ENCODE measurements at regions not wholly inside any gene's neighbourhood (a gene's known extent, or its start where the extent isn't known, plus 50 kb on each side); places are given as distances from the start of the nearest gene placed in this dataset.

- no peak for DNase-seq
Measured at GRCh38 chr6:113599444-113599843, 257.7 kb upstream of the MARCKS start.

GRCh38 chr6:113600551-113601339 is 256.4 kb upstream of the MARCKS start:
- no peak for DNase-seq

GRCh38 chr6:113607821-113608545 is 249.2 kb upstream of the MARCKS start:
- no peak for DNase-seq

GRCh38 chr6:113610377-113610988 is 246.7 kb upstream of the MARCKS start:
- DNase-seq, result no peak

- DNase-seq, result no peak
Measured at GRCh38 chr6:113616701-113617274, 240.4 kb upstream of the MARCKS start.

GRCh38 chr6:113619077-113619476 is 238.1 kb upstream of the MARCKS start:
- DNase-seq, result no peak

- no peak for DNase-seq
Measured at GRCh38 chr6:113620386-113620785, 236.8 kb upstream of the MARCKS start.

GRCh38 chr6:113622254-113622653 is 234.9 kb upstream of the MARCKS start:
- DNase-seq, result no peak

- DNase-seq, result no peak
Measured at GRCh38 chr6:113623129-113623528, 234.0 kb upstream of the MARCKS start.

- no peak for DNase-seq
Measured at GRCh38 chr6:113625850-113626249, 231.3 kb upstream of the MARCKS start.

GRCh38 chr6:113626475-113626874 is 230.7 kb upstream of the MARCKS start:
- no peak for DNase-seq

- no peak for DNase-seq
Measured at GRCh38 chr6:113627480-113627879, 229.7 kb upstream of the MARCKS start.

- no peak for DNase-seq
Measured at GRCh38 chr6:113629256-113629655, 227.9 kb upstream of the MARCKS start.

GRCh38 chr6:113629975-113630737 is 227.0 kb upstream of the MARCKS start:
- DNase-seq, result no peak

- no peak for DNase-seq
Measured at GRCh38 chr6:113630738-113631535, 226.2 kb upstream of the MARCKS start.

GRCh38 chr6:113631666-113632065 is 225.5 kb upstream of the MARCKS start:
- no peak for DNase-seq

GRCh38 chr6:113632220-113632864 is 224.8 kb upstream of the MARCKS start:
- no peak for DNase-seq

- DNase-seq, result no peak
Measured at GRCh38 chr6:113633638-113634037, 223.5 kb upstream of the MARCKS start.

GRCh38 chr6:113634352-113635163 is 222.6 kb upstream of the MARCKS start:
- DNase-seq, result no peak

GRCh38 chr6:113635222-113635986 is 221.7 kb upstream of the MARCKS start:
- no peak for DNase-seq
